Common myeloid progenitor, CD34-positive (primary cell): ENCODE measurements at regions not wholly inside any gene's neighbourhood (a gene's known extent, or its start where the extent isn't known, plus 50 kb on each side); places are given as distances from the start of the nearest gene placed in this dataset.
"Not testable (repeated sequence)": the region's sequence is repeated elsewhere in the genome, so short reads cannot be mapped to it uniquely, and the experiment has no call there.

Experiments
- CTCF ChIA-PET: fragments of 350-600 bp; sonication (Branson Sonifier 250); formaldehyde crosslinking; loops from one replicate; lab custom pipeline; 2021; ENCODE audit warnings: antibody characterized with exemption; lab: Charles Lee
- POLR2A ChIA-PET: fragments of 350-600 bp; sonication (Branson Sonifier 250); formaldehyde crosslinking; loops from one replicate; lab custom pipeline; 2021; ENCODE audit warnings: antibody characterized with exemption; lab: Charles Lee
- DNase-seq, 3 donors: peaks; one replicate each; pipeline versions ENCODE4 v3.0.0 to v3.0.0-alpha.2; 2013
- H3K27ac ChIP-seq, 2 experiments: 1 replicate in 1 of 2; 2 replicates in 1 of 2; pipeline ENCODE4 v1.7.0; 2013; ENCODE audit warnings: inconsistent platforms in 2 of 2, low read length in 2 of 2, mild to moderate bottlenecking in 2 of 2, low read depth in 1 of 2, moderate library complexity in 1 of 2; ENCODE audit not compliant: severe bottlenecking in 2 of 2, insufficient read depth in 1 of 2, poor library complexity in 1 of 2
- H3K27me3 ChIP-seq, 5 experiments: replicated peaks in 2 of 5; 1 replicate in 3 of 5; 2 replicates in 2 of 5; pipeline versions ENCODE4 v1.6.1 to v1.7.0; 2013; ENCODE audit warnings: low read length in 4 of 5, mild to moderate bottlenecking in 2 of 5, moderate library complexity in 2 of 5, inconsistent platforms in 1 of 5; ENCODE audit not compliant: insufficient read depth in 5 of 5, control insufficient read depth in 4 of 5
- H3K36me3 ChIP-seq, 4 experiments: 1 replicate in 2 of 4; 2 replicates in 2 of 4; pipeline versions ENCODE4 v1.6.1 to v1.7.0; 2013; ENCODE audit warnings: low read length in 3 of 4, control low read depth in 1 of 4, mild to moderate bottlenecking in 1 of 4; ENCODE audit not compliant: control insufficient read depth in 4 of 4, insufficient read depth in 4 of 4
- H3K4me1 ChIP-seq, 4 experiments: 1 replicate in 3 of 4; 2 replicates in 1 of 4; pipeline versions ENCODE4 v1.6.1 to v1.7.1; 2013; ENCODE audit warnings: low read length in 3 of 4, mild to moderate bottlenecking in 3 of 4, control low read depth in 1 of 4, inconsistent platforms in 1 of 4, moderate library complexity in 1 of 4; ENCODE audit not compliant: control insufficient read depth in 4 of 4, insufficient read depth in 4 of 4; ENCODE audit errors: control extremely low read depth in 1 of 4
- H3K4me3 ChIP-seq, 7 experiments: 1 replicate in 4 of 7; 2 replicates in 3 of 7; pipeline versions ENCODE4 v1.5.1 to v1.7.0; 2013; ENCODE audit warnings: mild to moderate bottlenecking in 7 of 7, low read length in 6 of 7, moderate library complexity in 6 of 7, inconsistent platforms in 2 of 7, low read depth in 2 of 7, control low read depth in 1 of 7; ENCODE audit not compliant: insufficient read depth in 4 of 7, control insufficient read depth in 1 of 7; ENCODE audit errors: extremely low read depth in 1 of 7
- H3K9me3 ChIP-seq, 5 experiments: 1 replicate in 4 of 5; 2 replicates in 1 of 5; pipeline versions ENCODE4 v1.6.1 to v1.7.1; 2013; ENCODE audit warnings: low read length in 4 of 5, mild to moderate bottlenecking in 2 of 5, inconsistent platforms in 1 of 5, low read depth in 1 of 5, moderate library complexity in 1 of 5; ENCODE audit not compliant: control insufficient read depth in 4 of 5, insufficient read depth in 2 of 5; ENCODE audit errors: control extremely low read depth in 1 of 5
- WGBS: methylation state at CpG from one replicate; pipeline ENCODE4 v1.1.5; 2013; ENCODE audit not compliant: insufficient coverage; 5-methylcytosine and 5-hydroxymethylcytosine counted together

DNA sequence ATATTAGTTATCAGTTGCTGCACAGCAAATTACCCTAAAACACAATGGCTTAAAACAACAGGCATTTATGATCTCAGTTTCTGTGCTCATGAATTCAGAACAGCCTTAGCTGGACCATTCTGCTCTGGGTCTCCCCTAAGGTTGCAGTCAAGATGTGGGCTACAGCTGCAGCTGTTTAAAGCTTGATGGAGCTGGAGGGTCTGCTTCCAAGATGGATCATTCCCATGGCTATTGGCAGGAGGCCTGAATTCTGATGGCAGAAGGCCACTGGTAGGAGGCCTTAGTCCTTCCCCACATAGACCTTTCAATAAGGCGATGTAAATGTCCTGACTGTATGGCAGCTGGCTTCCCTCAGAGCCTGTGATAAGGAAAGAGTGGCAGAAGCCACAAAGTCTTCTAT is 118.6 kb upstream of the SERPINE2 start:
- H3K4me3 ChIP-seq, result no peak overlapping the region
- no peak for DNase-seq
- H3K36me3 ChIP-seq, result no peaks in the 10 kb centered on the region
- H3K27me3 ChIP-seq, result no peaks in the 10 kb centered on the region
- ChIA-PET CTCF (interaction anchor here (1.1 kb wide), 1 partner anchor 12 kb away, joined by 4 read pairs; no protein-coding TSS in a partner anchor), POLR2A (no interaction called here)
- no peaks in the 10 kb centered on the region for H3K4me1 ChIP-seq
- no peak overlapping the region for H3K27ac ChIP-seq
- WGBS, result no CpG with 5 or more reads among the region's 1 CpG
- H3K9me3 ChIP-seq, result peaks cover 0 to 2% (median 0%) of the 10 kb centered on the region in 5 experiments

- POLR2A ChIA-PET, result no interaction called here
- Histone ChIP-seq H3K9me3 (peaks cover 0 to 2% (median 0%) of the 10 kb centered on the region in 5 experiments), H3K36me3 (no peaks in the 10 kb centered on the region), H3K4me3 (no peak overlapping the region), H3K4me1 (no peaks in the 10 kb centered on the region), H3K27ac (no peak overlapping the region), H3K27me3 (no peaks in the 10 kb centered on the region)
- DNase-seq, result no peak
- WGBS, result no CpG with 5 or more reads among the region's 4 CpGs
- CTCF ChIA-PET, result interaction anchor here (0.6 kb wide), 1 partner anchor 126 kb away, joined by 3 read pairs; no protein-coding TSS in a partner anchor
Measured at GRCh38 chr2:224156436-224156835, 117.3 kb upstream of the SERPINE2 start.

DNA sequence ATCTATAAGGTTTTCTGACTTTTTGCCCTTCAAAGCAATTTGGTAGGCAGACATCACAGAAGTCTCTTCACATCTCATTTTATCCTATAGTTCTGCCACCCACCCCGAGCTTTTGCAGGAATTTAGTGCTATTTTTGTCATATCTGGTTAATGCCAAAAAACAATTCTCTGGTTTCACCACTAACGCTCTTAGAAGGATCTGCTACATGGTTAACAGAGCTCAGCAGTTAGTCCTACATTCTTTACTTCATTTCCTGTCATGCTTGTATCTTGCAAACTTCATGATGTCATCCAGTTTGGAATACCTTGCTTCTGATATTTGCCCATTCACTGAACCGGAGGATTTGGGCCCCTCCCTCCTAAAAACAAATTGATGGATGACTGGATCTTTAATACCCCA is 116.8 kb upstream of the SERPINE2 start:
- CTCF ChIA-PET, result interaction anchor here (0.6 kb wide), 1 partner anchor 126 kb away, joined by 3 read pairs; no protein-coding TSS in a partner anchor
- Histone ChIP-seq H3K27ac (no peak overlapping the region), H3K4me3 (no peak overlapping the region), H3K27me3 (no peaks in the 10 kb centered on the region), H3K9me3 (peaks cover 0 to 2% (median 0%) of the 10 kb centered on the region in 5 experiments), H3K36me3 (no peaks in the 10 kb centered on the region), H3K4me1 (no peaks in the 10 kb centered on the region)
- WGBS, result 87% methylated on average over 3 of the region's 3 CpGs
- POLR2A ChIA-PET, result no interaction called here
- no peak for DNase-seq

DNA sequence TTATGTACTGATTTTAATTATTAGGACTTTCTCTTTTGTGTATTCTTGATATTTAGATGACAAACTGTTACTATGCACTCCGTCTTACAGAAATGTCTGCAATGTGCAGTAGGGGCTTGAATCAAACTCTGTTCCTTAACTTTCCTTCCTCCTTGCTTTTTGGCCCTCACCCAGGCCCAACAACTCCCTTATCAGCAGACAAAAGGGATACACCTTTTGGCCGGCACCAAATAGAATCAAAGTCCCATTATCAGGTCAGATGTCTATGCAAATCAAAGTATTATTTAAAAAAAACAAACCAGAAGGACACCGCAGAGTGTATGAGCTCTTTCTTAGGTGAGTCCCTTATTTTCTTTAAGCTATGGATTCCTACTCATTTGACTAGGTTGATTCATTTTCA is 116.3 kb upstream of the SERPINE2 start:
- H3K27me3 ChIP-seq, result no peaks in the 10 kb centered on the region
- no peak for DNase-seq
- peaks cover 0 to 2% (median 0%) of the 10 kb centered on the region in 5 experiments for H3K9me3 ChIP-seq
- WGBS, result no CpG with 5 or more reads among the region's 3 CpGs
- no peak overlapping the region for H3K4me3 ChIP-seq
- H3K4me1 ChIP-seq, result no peaks in the 10 kb centered on the region
- POLR2A ChIA-PET, result no interaction called here
- CTCF ChIA-PET, result no interaction called here
- no peaks in the 10 kb centered on the region for H3K36me3 ChIP-seq
- H3K27ac ChIP-seq, result no peak overlapping the region

GRCh38 chr2:224151680-224152310 is 112.7 kb upstream of the SERPINE2 start:
- no peak overlapping the region for H3K4me3 ChIP-seq
- no peaks in the 10 kb centered on the region for H3K9me3 ChIP-seq
- H3K27me3 ChIP-seq, result no peaks in the 10 kb centered on the region
- no peak for DNase-seq
- POLR2A ChIA-PET, result no interaction called here
- H3K27ac ChIP-seq, result no peak overlapping the region
- no peaks in the 10 kb centered on the region for H3K36me3 ChIP-seq
- no peaks in the 10 kb centered on the region for H3K4me1 ChIP-seq
- CTCF ChIA-PET, result interaction anchor here (0.6 kb wide), 1 partner anchor 12 kb away, joined by 4 read pairs; no protein-coding TSS in a partner anchor
- WGBS, result 98% methylated on average over 7 of the region's 9 CpGs

GRCh38 chr2:224151161-224151560 is 112.1 kb upstream of the SERPINE2 start:
- ChIA-PET CTCF (no interaction called here), POLR2A (no interaction called here)
- WGBS, result no CpG with 5 or more reads among the region's 3 CpGs
- no peaks in the 10 kb centered on the region for H3K27me3 ChIP-seq
- no peaks in the 10 kb centered on the region for H3K36me3 ChIP-seq
- H3K27ac ChIP-seq, result no peak overlapping the region
- no peaks in the 10 kb centered on the region for H3K9me3 ChIP-seq
- H3K4me3 ChIP-seq, result no peak overlapping the region
- no peak for DNase-seq
- H3K4me1 ChIP-seq, result no peaks in the 10 kb centered on the region

DNA sequence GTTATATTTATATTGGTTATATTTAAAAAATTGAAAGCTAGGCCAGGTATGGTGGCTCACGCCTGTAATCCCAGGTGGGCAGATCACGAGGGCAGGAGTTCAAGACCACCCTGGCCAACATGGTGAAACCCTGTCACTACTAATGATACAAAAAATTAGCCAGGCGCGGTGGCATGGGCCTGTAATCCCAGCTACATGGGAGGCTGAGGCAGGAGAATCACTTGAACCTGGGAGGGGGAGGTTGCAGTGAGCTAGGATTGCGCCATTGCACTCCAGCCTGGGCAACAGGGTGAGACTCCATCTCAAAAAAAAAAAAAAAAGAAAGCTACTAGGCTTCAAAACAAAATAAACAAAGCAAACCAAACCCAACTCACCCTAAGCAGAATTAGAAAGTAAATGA is 109.0 kb upstream of the SERPINE2 start:
- H3K9me3 ChIP-seq, H3K27me3 ChIP-seq, CTCF ChIA-PET, H3K4me1 ChIP-seq, POLR2A ChIA-PET, DNase-seq, H3K36me3 ChIP-seq, H3K4me3 ChIP-seq, H3K27ac ChIP-seq: not testable (repeated sequence)
- WGBS, result no CpG with 5 or more reads among the region's 5 CpGs
